ENCODE measurements at regions not wholly inside any gene's neighbourhood (a gene's known extent, or its start where the extent isn't known, plus 50 kb on each side); places are given as distances from the start of the nearest gene placed in this dataset.

GRCh38 chr4:96916711-96917110, 1076.8 kb downstream of the PDHA2 start:
- intact Hi-C loops (cut with micrococcal nuclease) = no loop called here
- DNase-seq = no peak
- Mint-ChIP-seq H3K4me1 (no peaks in the 10 kb centered on the region), H3K9me3 (peaks cover 0 to 7% (median 3%) of the 10 kb centered on the region in 7 donors), H3K36me3 (no peaks in the 10 kb centered on the region), H3K4me3 (no peak overlapping the region), H3K27ac (no peak overlapping the region), H3K27me3 (ENCODE audit: low read depth in 3 of 3) (no peaks in the 10 kb centered on the region)
- no peaks in the 10 kb centered on the region for H3K36me3 ChIP-seq (replicated peaks in 1 of 2; ENCODE audit: control insufficient read depth in 1 of 2, insufficient read depth in 2 of 2, low read length in 2 of 2)
- H3K4me3 ChIP-seq (replicated peaks in 1 of 3; ENCODE audit: low read depth in 2 of 3, low read length in 3 of 3) = no peak overlapping the region
- TF ChIP-seq, protein P1, sequence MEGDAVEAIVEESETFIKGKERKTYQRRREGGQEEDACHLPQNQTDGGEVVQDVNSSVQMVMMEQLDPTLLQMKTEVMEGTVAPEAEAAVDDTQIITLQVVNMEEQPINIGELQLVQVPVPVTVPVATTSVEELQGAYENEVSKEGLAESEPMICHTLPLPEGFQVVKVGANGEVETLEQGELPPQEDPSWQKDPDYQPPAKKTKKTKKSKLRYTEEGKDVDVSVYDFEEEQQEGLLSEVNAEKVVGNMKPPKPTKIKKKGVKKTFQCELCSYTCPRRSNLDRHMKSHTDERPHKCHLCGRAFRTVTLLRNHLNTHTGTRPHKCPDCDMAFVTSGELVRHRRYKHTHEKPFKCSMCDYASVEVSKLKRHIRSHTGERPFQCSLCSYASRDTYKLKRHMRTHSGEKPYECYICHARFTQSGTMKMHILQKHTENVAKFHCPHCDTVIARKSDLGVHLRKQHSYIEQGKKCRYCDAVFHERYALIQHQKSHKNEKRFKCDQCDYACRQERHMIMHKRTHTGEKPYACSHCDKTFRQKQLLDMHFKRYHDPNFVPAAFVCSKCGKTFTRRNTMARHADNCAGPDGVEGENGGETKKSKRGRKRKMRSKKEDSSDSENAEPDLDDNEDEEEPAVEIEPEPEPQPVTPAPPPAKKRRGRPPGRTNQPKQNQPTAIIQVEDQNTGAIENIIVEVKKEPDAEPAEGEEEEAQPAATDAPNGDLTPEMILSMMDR (IDR thresholded peaks at IDR 0.05) = no peak
- H3K27ac ChIP-seq (ENCODE audit: low read depth in 1 of 2, low read length in 2 of 2) = no peak overlapping the region
- 100% methylated on average over 1 of the region's 5 CpGs for WGBS (ENCODE audit: insufficient coverage)
- no peaks in the 10 kb centered on the region for H4K20me1 ChIP-seq (ENCODE audit: insufficient read depth, low read length)
- H3K27me3 ChIP-seq (ENCODE audit: control insufficient read depth in 2 of 2, insufficient read depth in 2 of 2, low read length in 2 of 2) = no peaks in the 10 kb centered on the region
- H3K79me2 ChIP-seq (ENCODE audit: insufficient read depth, low read length) = no peaks in the 10 kb centered on the region
- no peak overlapping the region for H3K4me2 ChIP-seq (replicated peaks; ENCODE audit: extremely low read depth, low read length, poor library complexity, severe bottlenecking)
- no peaks in the 10 kb centered on the region for H3K4me1 ChIP-seq (ENCODE audit: control insufficient read depth in 1 of 2, insufficient read depth in 2 of 2, low read length in 2 of 2)
- no peaks in the 10 kb centered on the region for H3K9me3 ChIP-seq (replicated peaks in 1 of 2; ENCODE audit: control insufficient read depth in 1 of 2, insufficient read depth in 1 of 2, low read length in 2 of 2)
- no peak overlapping the region for H3K9ac ChIP-seq (ENCODE audit: insufficient read depth, low read length, poor library complexity, severe bottlenecking)
- H2AFZ ChIP-seq (ENCODE audit: insufficient read depth, low read depth, low read length, poor library complexity, severe bottlenecking) = no peak overlapping the region

- WGBS (ENCODE audit: insufficient coverage) = 60% methylated on average over 2 of the region's 6 CpGs
- Histone ChIP-seq H2AFZ (ENCODE audit: insufficient read depth, low read depth, low read length, poor library complexity, severe bottlenecking) (no peak overlapping the region), H3K27me3 (ENCODE audit: control insufficient read depth in 2 of 2, insufficient read depth in 2 of 2, low read length in 2 of 2) (no peaks in the 10 kb centered on the region), H3K27ac (ENCODE audit: low read depth in 1 of 2, low read length in 2 of 2) (no peak overlapping the region), H3K9me3 (replicated peaks in 1 of 2; ENCODE audit: control insufficient read depth in 1 of 2, insufficient read depth in 1 of 2, low read length in 2 of 2) (no peaks in the 10 kb centered on the region), H4K20me1 (ENCODE audit: insufficient read depth, low read length) (no peaks in the 10 kb centered on the region), H3K4me1 (ENCODE audit: control insufficient read depth in 1 of 2, insufficient read depth in 2 of 2, low read length in 2 of 2) (no peaks in the 10 kb centered on the region), H3K4me3 (replicated peaks in 1 of 3; ENCODE audit: low read depth in 2 of 3, low read length in 3 of 3) (no peak overlapping the region), H3K79me2 (ENCODE audit: insufficient read depth, low read length) (no peaks in the 10 kb centered on the region), H3K9ac (ENCODE audit: insufficient read depth, low read length, poor library complexity, severe bottlenecking) (no peak overlapping the region), H3K36me3 (replicated peaks in 1 of 2; ENCODE audit: control insufficient read depth in 1 of 2, insufficient read depth in 2 of 2, low read length in 2 of 2) (no peaks in the 10 kb centered on the region), H3K4me2 (replicated peaks; ENCODE audit: extremely low read depth, low read length, poor library complexity, severe bottlenecking) (no peak overlapping the region)
- H3K4me3 Mint-ChIP-seq = no peak overlapping the region
- no peak overlapping the region for H3K27ac Mint-ChIP-seq
- H3K4me1 Mint-ChIP-seq = no peaks in the 10 kb centered on the region
- H3K9me3 Mint-ChIP-seq = peaks cover 0 to 4% (median 2%) of the 10 kb centered on the region in 7 donors
- no peaks in the 10 kb centered on the region for H3K36me3 Mint-ChIP-seq
- no peaks in the 10 kb centered on the region for H3K27me3 Mint-ChIP-seq (ENCODE audit: low read depth in 3 of 3)
- TF ChIP-seq, protein P1 (IDR thresholded peaks at IDR 0.05) = no peak
- intact Hi-C loops (cut with micrococcal nuclease) = no loop called here
- no peak for DNase-seq
These were observed 1097.0 kb downstream of the PDHA2 start for GRCh38 chr4:96936886-96937285.
